Activated naive CD4-positive, alpha-beta T cell treated with anti-CD3 and anti-CD28 coated beads, Interleukin-2, amount 10 ng/mL, durations not matched to agents 7 days and 5 days (primary cell): ENCODE measurements at regions not wholly inside any gene's neighbourhood (a gene's known extent, or its start where the extent isn't known, plus 50 kb on each side); places are given as distances from the start of the nearest gene placed in this dataset.

ENCODE experiments used
- CTCF ChIA-PET: fragments of 350-600 bp; sonication (Branson Sonifier 250); formaldehyde crosslinking; loops from one replicate; lab custom pipeline; 2021; ENCODE audit warnings: antibody characterized with exemption; lab: Charles Lee
- DNase-seq: peaks from one replicate; pipeline ENCODE4 v3.0.0-alpha.2; 2020
- H3K27ac Mint-ChIP-seq: one replicate; pipeline ENCODE4 v1.8.0; 2021; ENCODE audit warnings: mild to moderate bottlenecking, moderate library complexity, mixed read lengths
- H3K27me3 Mint-ChIP-seq: one replicate; pipeline ENCODE4 v1.8.0; 2021; ENCODE audit warnings: mild to moderate bottlenecking, mixed read lengths
- H3K36me3 Mint-ChIP-seq: one replicate; pipeline ENCODE4 v1.8.0; 2021; ENCODE audit warnings: mixed read lengths
- H3K4me1 Mint-ChIP-seq: one replicate; pipeline ENCODE4 v1.8.0; 2021; ENCODE audit warnings: mixed read lengths
- H3K4me3 Mint-ChIP-seq: one replicate; pipeline ENCODE4 v1.8.0; 2021; ENCODE audit warnings: mild to moderate bottlenecking, moderate library complexity, mixed read lengths
- H3K9me3 Mint-ChIP-seq: one replicate; pipeline ENCODE4 v1.8.0; 2021; ENCODE audit warnings: mixed read lengths

DNA sequence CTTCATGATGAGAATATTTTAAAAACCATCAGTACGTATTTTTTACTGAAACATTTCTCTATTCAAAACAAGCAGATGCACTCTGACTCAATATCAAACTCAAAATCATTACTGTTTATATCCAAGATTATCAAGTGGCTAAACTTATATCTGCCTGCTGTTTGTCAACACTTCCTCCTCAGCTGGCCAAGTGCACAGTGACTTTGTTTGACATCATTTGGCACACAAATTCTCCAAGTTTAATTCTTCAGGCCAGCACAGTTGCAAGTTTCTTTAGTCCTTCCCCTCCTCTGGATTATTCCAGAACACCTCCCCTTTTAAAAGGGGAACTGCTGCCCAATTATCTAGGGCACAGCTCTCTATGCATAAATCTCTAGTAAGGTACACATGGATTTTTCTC, 346.6 kb downstream of the FSIP2 start:
- Mint-ChIP-seq H3K36me3 (no peaks in the 10 kb centered on the region), H3K9me3 (no peaks in the 10 kb centered on the region), H3K27me3 (no peaks in the 10 kb centered on the region), H3K4me3 (no peak overlapping the region), H3K4me1 (no peaks in the 10 kb centered on the region), H3K27ac (no peak overlapping the region)
- no peak for DNase-seq
- CTCF ChIA-PET: no interaction called here

DNA sequence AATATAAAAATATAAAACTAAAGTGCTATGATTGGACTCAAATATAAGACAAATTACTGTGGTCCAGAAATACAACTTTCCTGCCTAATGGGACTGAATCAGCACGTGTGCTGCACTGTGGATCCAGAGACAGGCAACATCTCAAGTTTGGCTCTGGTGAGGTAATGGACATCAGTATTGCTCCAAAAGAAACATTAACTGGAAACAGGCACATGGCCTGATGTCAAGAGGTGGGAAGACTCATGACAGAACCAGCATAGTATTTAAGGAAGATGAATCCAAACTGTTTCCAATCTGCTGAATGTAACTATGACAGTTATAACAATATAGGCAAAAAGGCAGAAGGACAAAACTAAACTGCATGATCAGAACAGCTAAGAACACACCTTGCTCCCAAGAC, 354.6 kb downstream of the FSIP2 start:
- Mint-ChIP-seq H3K9me3 (peaks cover 1% of the 10 kb centered on the region), H3K36me3 (no peaks in the 10 kb centered on the region), H3K27me3 (no peaks in the 10 kb centered on the region), H3K4me3 (no peak overlapping the region), H3K4me1 (no peaks in the 10 kb centered on the region), H3K27ac (no peak overlapping the region)
- CTCF ChIA-PET: no interaction called here
- DNase-seq: no peak

DNA sequence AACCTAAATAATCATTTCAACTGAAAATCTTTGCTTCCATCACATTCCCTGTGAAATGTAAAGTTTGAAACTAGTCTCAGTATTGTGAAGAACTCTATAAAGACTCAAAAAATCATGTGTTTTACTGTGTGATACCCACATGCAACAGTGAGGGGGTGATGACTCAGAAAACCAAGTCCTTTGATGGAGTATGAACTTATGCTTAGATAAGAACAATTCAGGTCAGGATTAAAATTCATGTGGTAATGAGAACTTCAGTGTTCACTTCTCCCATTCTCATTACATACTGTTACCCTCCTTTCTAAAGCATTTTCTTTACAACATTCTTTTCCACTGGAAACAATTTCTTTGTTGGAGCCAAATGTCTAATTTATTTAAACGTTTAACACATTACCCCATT, 360.2 kb downstream of the FSIP2 start:
- Mint-ChIP-seq H3K4me3 (no peak overlapping the region), H3K9me3 (peaks cover 1% of the 10 kb centered on the region), H3K27ac (no peak overlapping the region), H3K4me1 (no peaks in the 10 kb centered on the region), H3K27me3 (no peaks in the 10 kb centered on the region), H3K36me3 (no peaks in the 10 kb centered on the region)
- CTCF ChIA-PET: no interaction called here
- no peak for DNase-seq

DNA sequence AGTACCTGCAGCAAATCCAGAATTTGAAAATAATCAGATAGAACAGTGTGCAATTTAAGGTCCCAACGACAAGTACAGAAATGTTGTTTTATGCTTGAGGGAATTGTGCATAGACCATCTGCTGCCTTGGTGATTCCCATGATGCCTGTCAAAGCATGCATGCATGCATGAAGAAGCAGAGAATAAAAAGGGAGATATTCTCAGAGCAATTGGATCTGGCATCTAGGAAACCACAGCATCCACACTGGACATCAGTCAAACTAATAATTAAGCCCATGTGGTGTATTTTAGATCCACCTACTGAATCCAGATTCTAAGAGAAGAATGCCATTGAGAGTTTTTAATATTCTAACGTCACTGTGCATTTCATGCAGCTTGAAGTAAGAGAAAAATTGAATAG, 361.2 kb downstream of the FSIP2 start:
- no peaks in the 10 kb centered on the region for H3K27me3 Mint-ChIP-seq
- H3K4me1 Mint-ChIP-seq: no peaks in the 10 kb centered on the region
- H3K9me3 Mint-ChIP-seq: peaks cover 1% of the 10 kb centered on the region
- CTCF ChIA-PET: no interaction called here
- no peak overlapping the region for H3K27ac Mint-ChIP-seq
- no peak for DNase-seq
- H3K4me3 Mint-ChIP-seq: no peak overlapping the region
- H3K36me3 Mint-ChIP-seq: no peaks in the 10 kb centered on the region

DNA sequence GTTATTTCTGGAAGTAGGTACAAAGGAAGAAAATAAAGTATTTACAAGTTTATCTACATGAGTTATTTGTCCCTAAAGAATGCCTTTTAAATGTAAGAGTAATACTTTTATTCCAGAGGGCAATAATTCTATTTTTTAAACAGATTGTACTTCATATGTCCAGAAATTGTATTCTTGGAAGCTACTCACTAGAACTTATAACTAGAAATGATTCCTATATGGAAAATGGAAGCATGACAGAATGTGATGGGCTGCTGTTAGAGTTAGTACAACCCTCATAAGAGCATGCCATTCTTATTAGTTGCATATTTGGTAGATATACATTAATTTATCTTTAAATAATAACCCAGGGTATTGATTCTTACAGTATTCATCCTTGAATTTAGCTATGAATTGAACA, 362.0 kb downstream of the FSIP2 start:
- DNase-seq: no peak
- Mint-ChIP-seq H3K9me3 (no peaks in the 10 kb centered on the region), H3K4me3 (no peak overlapping the region), H3K4me1 (no peaks in the 10 kb centered on the region), H3K27ac (no peak overlapping the region), H3K27me3 (no peaks in the 10 kb centered on the region), H3K36me3 (no peaks in the 10 kb centered on the region)
- CTCF ChIA-PET: no interaction called here

DNA sequence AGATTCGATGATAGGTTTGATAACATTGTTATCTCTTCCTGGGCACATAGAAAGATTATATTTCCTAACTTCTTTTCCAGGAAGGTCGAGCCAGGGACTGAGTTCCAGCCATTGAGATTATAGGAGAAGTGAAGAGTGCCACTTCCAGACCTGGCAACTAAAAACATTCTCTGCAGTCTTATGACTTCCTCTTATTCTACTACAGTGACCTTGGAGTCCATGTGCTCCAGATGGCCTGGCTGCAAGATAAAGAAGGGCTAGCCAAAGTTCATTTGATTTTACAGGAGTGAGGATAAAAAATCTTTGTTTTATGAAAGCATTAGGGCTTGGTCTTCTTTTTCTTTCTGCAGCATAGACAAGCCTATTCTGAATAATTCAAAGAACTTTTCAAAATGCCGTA, 363.0 kb downstream of the FSIP2 start:
- Mint-ChIP-seq H3K4me3 (no peak overlapping the region), H3K27me3 (no peaks in the 10 kb centered on the region), H3K27ac (no peak overlapping the region), H3K9me3 (no peaks in the 10 kb centered on the region), H3K36me3 (no peaks in the 10 kb centered on the region), H3K4me1 (no peaks in the 10 kb centered on the region)
- CTCF ChIA-PET: no interaction called here
- no peak for DNase-seq

DNA sequence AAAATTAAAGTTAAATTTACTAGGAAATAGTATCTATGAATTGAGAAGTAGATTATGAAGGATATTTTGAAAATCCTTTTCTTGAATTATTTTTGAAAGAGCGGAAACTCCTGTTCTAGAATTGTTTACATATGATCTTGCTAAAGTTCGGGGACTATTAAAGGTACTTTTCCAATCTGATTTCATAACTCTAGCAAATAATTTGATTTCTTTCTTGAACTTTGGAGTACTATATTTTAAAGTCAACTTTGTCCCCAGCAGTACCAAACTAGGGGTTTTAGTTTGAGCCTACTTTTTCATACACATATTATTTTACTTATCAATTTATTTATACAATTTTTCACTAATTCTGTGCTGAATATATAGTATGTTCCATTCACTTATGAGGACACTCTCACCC, 364.7 kb downstream of the FSIP2 start:
- Mint-ChIP-seq H3K4me3 (no peak overlapping the region), H3K4me1 (peaks cover 2% of the 10 kb centered on the region), H3K9me3 (peaks cover 1% of the 10 kb centered on the region), H3K27ac (no peak overlapping the region), H3K27me3 (no peaks in the 10 kb centered on the region), H3K36me3 (no peaks in the 10 kb centered on the region)
- DNase-seq: no peak
- CTCF ChIA-PET: no interaction called here

DNA sequence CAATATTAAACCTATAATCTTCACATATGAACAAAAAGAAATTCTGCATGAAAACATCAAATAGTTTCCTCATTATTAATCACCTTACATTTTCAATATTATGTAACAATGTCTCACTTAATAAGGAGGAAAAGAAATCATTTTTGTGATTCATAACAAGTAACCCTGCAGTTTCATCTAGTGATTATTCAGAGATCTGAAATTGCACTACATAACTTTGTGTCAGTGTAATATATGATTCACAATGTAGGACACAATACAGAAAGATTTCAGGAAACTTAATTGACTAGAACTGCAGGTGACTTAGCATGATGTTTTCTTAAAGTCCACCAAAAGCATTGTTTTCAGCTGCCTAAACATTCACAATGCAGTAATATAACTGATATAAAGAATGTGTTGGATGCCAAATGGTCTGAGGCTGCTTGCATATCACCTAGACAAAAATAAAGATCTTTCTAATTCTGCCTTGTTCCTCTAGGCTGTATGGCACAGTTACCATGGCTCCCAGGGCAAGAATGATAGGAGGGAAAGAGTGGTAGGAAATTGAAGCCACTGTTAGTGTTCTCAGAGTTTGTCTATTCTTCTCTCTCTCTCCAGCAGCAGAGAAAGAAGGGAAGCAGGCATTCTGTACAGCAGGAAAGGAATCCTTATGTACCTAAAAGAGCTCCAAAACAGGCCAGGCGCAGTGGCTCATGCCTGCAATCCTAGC, 366.6 kb downstream of the FSIP2 start:
- Mint-ChIP-seq H3K36me3 (no peaks in the 10 kb centered on the region), H3K9me3 (peaks cover 1% of the 10 kb centered on the region), H3K4me3 (no peak overlapping the region), H3K27me3 (no peaks in the 10 kb centered on the region), H3K4me1 (peaks cover 2% of the 10 kb centered on the region), H3K27ac (no peak overlapping the region)
- CTCF ChIA-PET: no interaction called here
- DNase-seq: no peak

DNA sequence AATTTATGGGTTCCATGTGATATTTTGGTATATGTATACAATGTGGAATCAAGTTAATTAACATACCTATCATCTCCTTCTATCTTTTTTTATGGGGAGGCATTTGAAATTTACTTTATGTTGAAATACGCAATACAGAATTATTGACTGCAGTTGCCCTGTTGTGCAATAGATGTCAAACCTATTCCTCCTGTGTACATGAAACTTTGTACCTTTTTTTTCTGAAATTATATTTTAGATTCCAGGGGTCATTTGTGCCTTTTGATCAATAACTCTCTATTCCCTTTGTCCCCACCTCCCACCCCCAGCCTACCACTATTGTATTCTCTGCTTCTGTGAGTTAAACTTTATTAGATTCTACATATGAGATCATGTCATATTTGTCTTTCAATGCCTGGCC, 369.9 kb downstream of the FSIP2 start:
- no peak overlapping the region for H3K27ac Mint-ChIP-seq
- CTCF ChIA-PET: no interaction called here
- H3K27me3 Mint-ChIP-seq: no peaks in the 10 kb centered on the region
- no peak for DNase-seq
- H3K9me3 Mint-ChIP-seq: peaks cover 3% of the 10 kb centered on the region
- H3K4me3 Mint-ChIP-seq: no peak overlapping the region
- peaks cover 2% of the 10 kb centered on the region for H3K4me1 Mint-ChIP-seq
- no peaks in the 10 kb centered on the region for H3K36me3 Mint-ChIP-seq

DNA sequence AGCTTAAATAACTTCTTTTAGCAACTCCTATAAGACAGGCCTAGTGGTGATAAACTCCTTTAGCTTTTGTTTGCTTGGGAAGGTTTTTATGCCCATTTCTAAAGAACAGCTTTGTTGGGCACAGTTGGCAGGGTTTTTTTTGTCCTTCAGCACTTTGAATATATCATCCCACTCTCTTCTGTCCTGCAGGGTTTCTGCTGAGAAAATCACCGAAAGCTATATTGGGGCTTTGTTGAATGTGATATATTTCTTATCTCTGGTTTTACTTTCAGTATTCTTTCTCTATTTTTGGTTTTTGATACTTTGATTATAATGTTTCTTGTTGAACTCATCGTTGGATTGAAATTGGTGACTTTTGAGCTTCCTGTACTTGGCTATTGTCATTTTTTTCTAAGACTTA, 372.8 kb upstream of the ZC3H15 start:
- Mint-ChIP-seq H3K27ac (no peak overlapping the region), H3K36me3 (no peaks in the 10 kb centered on the region), H3K4me3 (no peak overlapping the region), H3K9me3 (peaks cover 9% of the 10 kb centered on the region), H3K4me1 (no peaks in the 10 kb centered on the region), H3K27me3 (no peaks in the 10 kb centered on the region)
- DNase-seq: no peak
- CTCF ChIA-PET: no interaction called here

DNA sequence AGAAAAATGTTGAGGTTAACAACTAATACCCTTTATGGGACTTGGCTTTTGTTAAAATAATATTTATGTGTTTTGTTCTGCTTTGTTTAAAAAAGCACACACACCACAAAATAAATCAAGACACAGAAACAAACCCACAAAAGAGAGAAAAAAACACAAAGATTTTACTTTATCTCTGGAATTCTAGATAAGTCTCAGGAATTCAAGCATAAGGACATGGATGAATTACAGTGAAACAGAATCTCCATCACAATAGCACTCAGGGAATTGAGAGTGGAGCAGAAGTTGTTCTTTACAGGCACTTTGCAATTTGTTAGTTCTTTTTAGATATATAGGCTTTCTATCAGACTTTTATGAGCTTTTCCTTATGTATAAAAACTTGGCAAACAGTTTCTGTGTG, 360.9 kb upstream of the ZC3H15 start:
- CTCF ChIA-PET: no interaction called here
- no peaks in the 10 kb centered on the region for H3K36me3 Mint-ChIP-seq
- H3K4me3 Mint-ChIP-seq: no peak overlapping the region
- no peak for DNase-seq
- no peaks in the 10 kb centered on the region for H3K4me1 Mint-ChIP-seq
- no peaks in the 10 kb centered on the region for H3K27me3 Mint-ChIP-seq
- H3K9me3 Mint-ChIP-seq: no peaks in the 10 kb centered on the region
- no peak overlapping the region for H3K27ac Mint-ChIP-seq

DNA sequence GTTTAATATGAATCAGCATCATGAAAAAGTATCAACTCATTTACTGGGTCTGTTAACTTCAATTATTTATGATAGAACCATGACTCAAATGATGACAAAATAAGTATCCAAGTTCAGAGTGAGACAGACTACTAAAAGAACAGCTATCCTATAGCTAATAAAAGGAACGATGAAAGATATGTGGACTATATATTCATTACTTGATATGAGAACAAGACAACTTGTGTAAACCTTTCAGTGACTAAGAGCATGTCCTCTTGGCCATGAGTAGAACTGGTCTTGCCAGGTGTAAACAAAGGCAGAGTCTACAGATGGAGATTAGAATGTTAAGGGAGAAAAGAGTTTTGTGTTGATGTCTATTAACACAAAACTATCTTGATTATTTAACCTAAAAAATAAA, 360.4 kb upstream of the ZC3H15 start:
- Mint-ChIP-seq H3K36me3 (no peaks in the 10 kb centered on the region), H3K27me3 (no peaks in the 10 kb centered on the region), H3K9me3 (no peaks in the 10 kb centered on the region), H3K27ac (no peak overlapping the region), H3K4me1 (no peaks in the 10 kb centered on the region), H3K4me3 (no peak overlapping the region)
- no peak for DNase-seq
- CTCF ChIA-PET: no interaction called here

DNA sequence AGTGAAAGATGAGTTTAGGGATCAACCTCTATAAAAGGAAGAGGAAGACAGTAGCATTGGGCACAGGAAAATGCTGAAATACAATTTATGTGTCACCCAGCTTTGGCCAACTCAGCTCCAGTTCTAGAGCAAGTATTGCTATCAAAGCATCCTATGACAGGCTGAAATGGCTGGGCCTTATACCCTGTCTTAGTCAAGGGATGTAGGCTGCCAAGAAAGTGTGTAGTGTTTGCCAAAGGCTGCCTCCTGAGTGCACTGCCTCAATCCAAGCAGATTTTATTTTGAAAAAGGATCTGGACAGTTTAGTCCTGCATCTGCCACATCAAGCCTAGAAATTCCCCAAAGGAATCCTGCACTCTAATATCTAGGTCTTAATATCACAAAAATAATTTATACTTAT, 359.9 kb upstream of the ZC3H15 start:
- no peaks in the 10 kb centered on the region for H3K9me3 Mint-ChIP-seq
- no peak overlapping the region for H3K4me3 Mint-ChIP-seq
- no peak overlapping the region for H3K27ac Mint-ChIP-seq
- no peaks in the 10 kb centered on the region for H3K4me1 Mint-ChIP-seq
- no peaks in the 10 kb centered on the region for H3K36me3 Mint-ChIP-seq
- DNase-seq: no peak
- CTCF ChIA-PET: no interaction called here
- H3K27me3 Mint-ChIP-seq: no peaks in the 10 kb centered on the region

DNA sequence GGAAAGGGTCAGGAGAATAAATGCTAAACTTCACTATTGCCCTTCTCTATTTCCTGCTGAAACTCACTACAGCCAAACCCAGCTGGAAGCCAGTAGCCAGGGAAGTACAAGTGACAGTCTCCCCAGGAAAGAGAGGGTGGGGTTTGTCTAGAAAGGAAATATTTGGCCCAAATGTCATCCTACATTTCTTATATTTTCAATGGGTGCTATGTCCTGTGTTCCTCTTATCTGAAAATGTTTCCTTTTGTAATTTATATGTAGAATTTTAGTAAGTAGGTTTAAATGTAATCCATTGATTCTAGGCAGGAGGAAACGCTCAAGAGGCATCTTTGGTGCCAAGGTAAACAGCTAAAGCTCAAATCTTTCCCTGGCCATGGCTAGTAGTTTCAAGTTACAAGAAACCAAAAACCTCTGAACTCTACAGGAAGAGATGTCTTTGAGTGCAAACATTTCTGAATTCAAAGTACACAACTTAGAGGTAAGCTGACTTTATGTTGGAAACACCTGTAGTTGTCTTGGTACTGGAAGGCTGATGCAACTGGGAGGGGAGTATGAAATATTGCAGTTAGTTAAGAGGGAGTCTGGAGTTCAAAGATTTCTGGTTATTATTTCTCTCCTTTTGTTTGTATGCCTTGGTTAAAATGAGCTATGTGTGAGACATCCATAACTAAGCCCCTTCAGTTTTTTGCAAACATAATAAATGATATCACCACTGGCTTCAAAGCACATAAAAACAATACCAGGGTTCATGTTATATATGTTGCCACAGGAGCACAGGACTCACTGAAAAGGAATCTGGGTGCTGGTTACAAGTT, 356.1 kb upstream of the ZC3H15 start:
- CTCF ChIA-PET: no interaction called here
- DNase-seq: no peak
- H3K9me3 Mint-ChIP-seq: no peaks in the 10 kb centered on the region
- no peaks in the 10 kb centered on the region for H3K4me1 Mint-ChIP-seq
- H3K27ac Mint-ChIP-seq: no peak overlapping the region
- H3K36me3 Mint-ChIP-seq: no peaks in the 10 kb centered on the region
- H3K27me3 Mint-ChIP-seq: no peaks in the 10 kb centered on the region
- H3K4me3 Mint-ChIP-seq: no peak overlapping the region
